Mesenchymal stem cell (in vitro differentiated cells and primary cell): ENCODE measurements at regions not wholly inside any gene's neighbourhood (a gene's known extent, or its start where the extent isn't known, plus 50 kb on each side); places are given as distances from the start of the nearest gene placed in this dataset.

Experiments used
- DNase-seq: peaks from one replicate; pipeline ENCODE4 v3.0.0-alpha.2; 2013
- H2AFZ ChIP-seq: one replicate; pipeline ENCODE4 v1.6.1; 2013; ENCODE audit warnings: low read depth, mild to moderate bottlenecking, control low read depth, inconsistent platforms, low read length, moderate library complexity
- H2AK5ac ChIP-seq: 2 replicates; pipeline ENCODE4 v1.6.1; 2013; ENCODE audit warnings: low read length, moderate library complexity, mild to moderate bottlenecking, inconsistent platforms; ENCODE audit not compliant: severe bottlenecking
- H2BK120ac ChIP-seq: one replicate; pipeline ENCODE4 v1.6.1; 2013; ENCODE audit warnings: low read depth, mild to moderate bottlenecking, inconsistent platforms, low read length, moderate library complexity
- H2BK12ac ChIP-seq, 2 experiments: one replicate each; pipeline ENCODE4 v1.6.1; 2013; ENCODE audit warnings: inconsistent platforms in 2 of 2, low read length in 2 of 2, mild to moderate bottlenecking in 2 of 2, moderate library complexity in 2 of 2, control low read depth in 1 of 2
- H2BK15ac ChIP-seq: one replicate; pipeline ENCODE4 v1.6.1; 2013; ENCODE audit warnings: mild to moderate bottlenecking, low read depth, inconsistent platforms; ENCODE audit not compliant: poor library complexity, severe bottlenecking
- H2BK5ac ChIP-seq: 2 replicates; pipeline ENCODE4 v1.6.1; 2013; ENCODE audit warnings: low read depth, mild to moderate bottlenecking, low read length, control low read depth, inconsistent platforms; ENCODE audit not compliant: poor library complexity, severe bottlenecking
- H3K14ac ChIP-seq, 2 experiments: one replicate each; pipeline ENCODE4 v1.6.1; 2013; ENCODE audit warnings: inconsistent platforms in 2 of 2, low read length in 2 of 2, control low read depth in 1 of 2, mild to moderate bottlenecking in 1 of 2, moderate library complexity in 1 of 2
- H3K18ac ChIP-seq, 2 experiments: one replicate each; pipeline ENCODE4 v1.6.1; 2013; ENCODE audit warnings: inconsistent platforms in 2 of 2, low read length in 2 of 2, control low read depth in 1 of 2, low read depth in 1 of 2, mild to moderate bottlenecking in 1 of 2
- H3K23ac ChIP-seq, 2 experiments: one replicate each; pipeline ENCODE4 v1.6.1; 2013; ENCODE audit warnings: inconsistent platforms in 2 of 2, low read length in 2 of 2, mild to moderate bottlenecking in 2 of 2, moderate library complexity in 2 of 2, control low read depth in 1 of 2
- H3K27ac ChIP-seq: 2 replicates; pipeline ENCODE4 v1.5.1; 2013; ENCODE audit warnings: mild to moderate bottlenecking, moderate library complexity, low read length, control low read depth, inconsistent platforms; ENCODE audit not compliant: poor library complexity, severe bottlenecking
- H3K27me3 ChIP-seq, 2 experiments: 2 replicates each; pipeline versions ENCODE4 v1.6.1 to v1.7.0; 2013; ENCODE audit warnings: low read length in 2 of 2, mild to moderate bottlenecking in 2 of 2, moderate library complexity in 2 of 2, control low read depth in 1 of 2, inconsistent platforms in 1 of 2; ENCODE audit not compliant: control insufficient read depth in 1 of 2, insufficient read depth in 1 of 2
- H3K36me3 ChIP-seq, 2 experiments: 2 replicates each; pipeline versions ENCODE4 v1.6.1 to v1.7.0; 2013; ENCODE audit warnings: low read length in 2 of 2, control low read depth in 1 of 2, inconsistent platforms in 1 of 2, low read depth in 1 of 2, mild to moderate bottlenecking in 1 of 2; ENCODE audit not compliant: insufficient read depth in 2 of 2, control insufficient read depth in 1 of 2
- H3K4ac ChIP-seq, 2 experiments: one replicate each; pipeline ENCODE4 v1.6.1; 2013; ENCODE audit warnings: inconsistent platforms in 2 of 2, low read length in 2 of 2, mild to moderate bottlenecking in 2 of 2, moderate library complexity in 2 of 2, control low read depth in 1 of 2, low read depth in 1 of 2
- H3K4me1 ChIP-seq: 2 replicates; pipeline ENCODE4 v1.6.1; 2013; ENCODE audit warnings: low read depth, low read length, control low read depth; ENCODE audit not compliant: control insufficient read depth, insufficient read depth
- H3K4me2 ChIP-seq: 2 replicates; pipeline ENCODE4 v1.6.1; 2013; ENCODE audit warnings: low read length, mild to moderate bottlenecking, inconsistent platforms; ENCODE audit not compliant: poor library complexity, severe bottlenecking
- H3K4me3 ChIP-seq, 2 experiments: 2 replicates each; pipeline versions ENCODE4 v1.5.1 to v1.7.0; 2013; ENCODE audit warnings: low read length in 2 of 2, mild to moderate bottlenecking in 2 of 2, control low read depth in 1 of 2, low read depth in 1 of 2; ENCODE audit not compliant: insufficient read depth in 1 of 2
- H3K79me1 ChIP-seq: replicated peaks from 2 replicates; pipeline ENCODE4 v1.6.1; 2013; ENCODE audit warnings: mild to moderate bottlenecking, control low read depth, low read length, inconsistent platforms; ENCODE audit not compliant: poor library complexity, severe bottlenecking
- H3K9ac ChIP-seq: 2 replicates; pipeline ENCODE4 v1.7.0; 2013; ENCODE audit warnings: mild to moderate bottlenecking, low read length, moderate library complexity
- H3K9me3 ChIP-seq: 2 replicates; pipeline ENCODE4 v1.7.0; 2013; ENCODE audit warnings: mild to moderate bottlenecking, low read length; ENCODE audit not compliant: control insufficient read depth
- H4K8ac ChIP-seq: one replicate; pipeline ENCODE4 v1.6.1; 2013; ENCODE audit warnings: inconsistent platforms, mild to moderate bottlenecking, low read length, moderate library complexity
- H4K91ac ChIP-seq: one replicate; pipeline ENCODE4 v1.6.1; 2013; ENCODE audit warnings: mild to moderate bottlenecking, low read length, inconsistent platforms
- WGBS: methylation state at CpG from one replicate; pipeline ENCODE4 v1.1.7; 2013; ENCODE audit warnings: mixed read lengths; 5-methylcytosine and 5-hydroxymethylcytosine counted together

DNA sequence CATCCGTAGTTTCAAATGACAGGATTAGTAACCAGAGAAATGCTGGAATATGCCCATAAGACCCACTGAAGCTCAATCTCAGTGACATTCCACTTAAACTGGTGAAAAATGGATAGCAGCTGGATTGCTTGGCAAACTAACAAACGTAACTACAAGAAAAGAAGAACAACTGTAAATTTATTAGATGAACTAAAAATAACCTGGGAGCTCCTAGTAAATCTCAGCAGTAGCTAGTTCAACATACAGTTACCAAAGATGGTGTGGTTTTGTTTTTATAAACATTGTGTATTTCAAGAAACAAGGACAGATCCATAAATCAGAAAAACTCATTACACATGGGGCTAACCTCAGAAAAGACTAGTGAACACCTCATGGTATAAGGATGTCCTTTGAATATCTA, 531.9 kb downstream of the XIRP2 start:
- Histone ChIP-seq H4K91ac (no peak overlapping the region), H3K4me2 (no peak overlapping the region), H3K18ac (no peak overlapping the region), H3K23ac (no peak overlapping the region), H2BK12ac (no peak overlapping the region), H2AFZ (no peak overlapping the region), H3K4me3 (no peak overlapping the region), H2BK15ac (no peak overlapping the region), H4K8ac (no peak overlapping the region), H3K79me1 (no peaks in the 10 kb centered on the region), H2BK120ac (no peak overlapping the region), H3K27ac (no peak overlapping the region), H3K9ac (no peak overlapping the region), H3K27me3 (no peaks in the 10 kb centered on the region), H3K36me3 (no peaks in the 10 kb centered on the region), H3K4ac (no peak overlapping the region), H2BK5ac (no peak overlapping the region), H3K9me3 (peaks cover 5% of the 10 kb centered on the region), H2AK5ac (no peak overlapping the region), H3K4me1 (peaks cover 1% of the 10 kb centered on the region), H3K14ac (no peak overlapping the region)
- DNase-seq, result peak; percentile 65
- 20% methylated on average over 1 of the region's 2 CpGs for WGBS

DNA sequence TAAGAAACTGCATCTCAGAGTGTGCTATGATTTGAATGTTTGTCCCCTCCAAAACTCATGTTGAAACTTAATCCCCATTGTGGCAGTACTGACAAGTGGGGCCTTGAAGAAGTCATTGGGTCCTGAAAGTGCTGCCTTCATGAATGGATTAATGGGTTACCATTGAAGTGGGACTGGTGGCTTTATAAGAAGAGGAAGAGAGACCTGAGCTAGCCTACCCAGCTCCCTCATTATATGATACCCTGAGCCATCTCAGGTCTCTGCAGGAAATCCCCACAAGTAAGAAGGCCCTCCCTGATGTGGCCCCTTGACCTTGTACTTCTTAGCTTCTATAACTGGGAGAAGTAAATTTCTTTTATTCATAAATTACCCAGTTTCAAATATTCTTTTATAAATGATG, 526.8 kb downstream of the XIRP2 start:
- Histone ChIP-seq H2AK5ac (no peak overlapping the region), H3K9me3 (peaks cover 20% of the 10 kb centered on the region), H3K9ac (no peak overlapping the region), H3K79me1 (no peaks in the 10 kb centered on the region), H3K36me3 (no peaks in the 10 kb centered on the region), H4K8ac (no peak overlapping the region), H3K14ac (no peak overlapping the region), H3K4me2 (no peak overlapping the region), H3K4ac (no peak overlapping the region), H2AFZ (no peak overlapping the region), H3K27me3 (no peaks in the 10 kb centered on the region), H3K27ac (no peak overlapping the region), H2BK120ac (no peak overlapping the region), H2BK15ac (no peak overlapping the region), H3K4me3 (no peak overlapping the region), H2BK12ac (no peak overlapping the region), H3K23ac (no peak overlapping the region), H2BK5ac (no peak overlapping the region), H3K4me1 (no peaks in the 10 kb centered on the region), H4K91ac (no peak overlapping the region), H3K18ac (no peak overlapping the region)
- DNase-seq, result no peak

GRCh38 chr2:167411367-167411766, 523.1 kb downstream of the XIRP2 start:
- Histone ChIP-seq H4K91ac (no peak overlapping the region), H3K27ac (no peak overlapping the region), H3K79me1 (no peaks in the 10 kb centered on the region), H2BK15ac (no peak overlapping the region), H3K27me3 (no peaks in the 10 kb centered on the region), H3K23ac (no peak overlapping the region), H3K4ac (no peak overlapping the region), H3K9me3 (peaks cover 20% of the 10 kb centered on the region), H3K4me3 (no peak overlapping the region), H3K14ac (no peak overlapping the region), H2BK12ac (no peak overlapping the region), H3K9ac (no peak overlapping the region), H4K8ac (no peak overlapping the region), H3K36me3 (no peaks in the 10 kb centered on the region), H3K4me1 (no peaks in the 10 kb centered on the region), H3K4me2 (no peak overlapping the region), H2AFZ (no peak overlapping the region), H3K18ac (no peak overlapping the region), H2BK120ac (no peak overlapping the region), H2AK5ac (no peak overlapping the region), H2BK5ac (no peak overlapping the region)
- DNase-seq, result no peak

- peak; percentile 78 for DNase-seq
- Histone ChIP-seq H2AK5ac (no peak overlapping the region), H4K91ac (peak overlapping the region; percentile 61), H2BK15ac (no peak overlapping the region), H3K14ac (no peak overlapping the region), H3K79me1 (no peaks in the 10 kb centered on the region), H3K9ac (no peak overlapping the region), H3K9me3 (peaks cover 5% of the 10 kb centered on the region), H3K4me3 (no peak overlapping the region), H3K27me3 (no peaks in the 10 kb centered on the region), H4K8ac (peak overlapping the region; percentile 88), H2BK120ac (peak overlapping the region; percentile 19), H3K4ac (peak overlapping the region in 1 of 2 experiments; percentile 51), H3K4me2 (no peak overlapping the region), H2BK5ac (no peak overlapping the region), H2BK12ac (peak overlapping the region; percentile 28 to 90), H2AFZ (no peak overlapping the region), H3K23ac (no peak overlapping the region), H3K4me1 (no peaks in the 10 kb centered on the region), H3K18ac (peak overlapping the region; percentile 64 to 70), H3K36me3 (peaks cover 0 to 3% of the 10 kb centered on the region in 2 experiments), H3K27ac (peak overlapping the region; percentile 48)
- WGBS, result 9% methylated on average over 4 of the region's 4 CpGs
Measured at GRCh38 chr2:167406558-167406957, 518.3 kb downstream of the XIRP2 start.
